Keratinocyte (primary cell): ENCODE measurements at regions not wholly inside any gene's neighbourhood (a gene's known extent, or its start where the extent isn't known, plus 50 kb on each side); places are given as distances from the start of the nearest gene placed in this dataset.

Experiments used
- DNase-seq: peaks from one replicate; pipeline ENCODE4 v3.0.0-alpha.2; 2011; ENCODE audit warnings: low read depth, missing footprints, low spot score
- FAIRE-seq: peaks from 2 replicates; lab custom pipeline; 2011; peaks lifted over from hg19 to GRCh38; lab: Jason Lieb, UNC
- H2AFZ ChIP-seq: 2 replicates; pipeline ENCODE4 v1.6.0; 2012; ENCODE audit warnings: low read length, control low read depth, inconsistent platforms; ENCODE audit not compliant: control insufficient read depth
- H3K27ac ChIP-seq: 2 replicates; pipeline ENCODE4 v1.5.1; 2011; ENCODE audit warnings: low read length; ENCODE audit not compliant: control insufficient read depth, insufficient read depth
- H3K27me3 ChIP-seq: 3 replicates; pipeline ENCODE4 v1.6.0; 2011; ENCODE audit warnings: low read length; ENCODE audit not compliant: control insufficient read depth, insufficient read depth; ENCODE audit errors: extremely low read depth
- H3K36me3 ChIP-seq, 2 experiments: 2 replicates in 1 of 2; 3 replicates in 1 of 2; pipeline ENCODE4 v1.5.1; 2011; ENCODE audit warnings: low read length in 2 of 2, mild to moderate bottlenecking in 1 of 2; ENCODE audit not compliant: control insufficient read depth in 2 of 2, insufficient read depth in 2 of 2; ENCODE audit errors: extremely low read depth in 1 of 2
- H3K4me1 ChIP-seq: 3 replicates; pipeline ENCODE4 v1.5.1; 2011; ENCODE audit warnings: low read length; ENCODE audit not compliant: control insufficient read depth, insufficient read depth; ENCODE audit errors: extremely low read depth
- H3K4me2 ChIP-seq: 3 replicates; pipeline ENCODE4 v1.6.0; 2011; ENCODE audit warnings: low read depth, low read length; ENCODE audit not compliant: control insufficient read depth, insufficient read depth; ENCODE audit errors: extremely low read depth
- H3K4me3 ChIP-seq, 3 experiments: fragments of 200-600 bp in 1 of 3; sonication (generic) in 1 of 3; 2 replicates in 2 of 3; 3 replicates in 1 of 3; pipeline ENCODE4 v1.5.1; 2011 to 2016; ENCODE audit warnings: low read length in 3 of 3, mild to moderate bottlenecking in 3 of 3, control low read depth in 2 of 3, inconsistent platforms in 1 of 3, low read depth in 1 of 3, mixed read lengths in 1 of 3, mixed run types in 1 of 3, moderate library complexity in 1 of 3; ENCODE audit not compliant: control insufficient read depth in 2 of 3, insufficient read depth in 2 of 3; ENCODE audit errors: extremely low read depth in 1 of 3
- H3K79me2 ChIP-seq: 2 replicates; pipeline ENCODE4 v1.6.0; 2012; ENCODE audit warnings: low read length; ENCODE audit not compliant: control insufficient read depth, insufficient read depth
- H3K9ac ChIP-seq: 3 replicates; pipeline ENCODE4 v1.6.0; 2011; ENCODE audit warnings: low read length; ENCODE audit not compliant: control insufficient read depth, insufficient read depth; ENCODE audit errors: extremely low read depth
- H3K9me1 ChIP-seq: 3 replicates; pipeline ENCODE4 v1.6.0; 2011; ENCODE audit warnings: low read length; ENCODE audit not compliant: control insufficient read depth, insufficient read depth; ENCODE audit errors: extremely low read depth
- H3K9me3 ChIP-seq: 2 replicates; pipeline ENCODE4 v1.5.1; 2012; ENCODE audit warnings: low read depth, low read length; ENCODE audit not compliant: control insufficient read depth
- H4K20me1 ChIP-seq: 3 replicates; pipeline ENCODE4 v1.6.0; 2011; ENCODE audit warnings: low read length; ENCODE audit not compliant: control insufficient read depth, insufficient read depth; ENCODE audit errors: extremely low read depth
- EZH2 ChIP-seq: IDR thresholded peaks from one replicate; pipeline ENCODE4 v1.6.1; 2012; ENCODE audit warnings: inconsistent platforms, mild to moderate bottlenecking, low read length, moderate library complexity
- dilution Hi-C: fragments of 300-500 bp; cut with MboI; formaldehyde crosslinking; loops from one replicate; pipeline ENCODE4 v1.7.0; 2020; ENCODE audit warnings: low sequenced_read_pairs; ENCODE audit not compliant: extremely low pct_ligation_motif_present
- TF ChIP-seq, protein P1 (sequence below), 3 experiments: IDR thresholded peaks in 1 of 3; conservative IDR thresholded peaks in 1 of 3; optimal IDR thresholded peaks in 1 of 3; 2 replicates in 2 of 3; 3 replicates in 1 of 3; pipeline versions ENCODE3 to v1.5.1; 2011; ENCODE audit warnings: low read length in 3 of 3, mild to moderate bottlenecking in 3 of 3, moderate library complexity in 2 of 3, control low read depth in 1 of 3, inconsistent platforms in 1 of 3; ENCODE audit not compliant: insufficient read depth in 2 of 3; ENCODE audit errors: extremely low read depth in 1 of 3

DNA sequence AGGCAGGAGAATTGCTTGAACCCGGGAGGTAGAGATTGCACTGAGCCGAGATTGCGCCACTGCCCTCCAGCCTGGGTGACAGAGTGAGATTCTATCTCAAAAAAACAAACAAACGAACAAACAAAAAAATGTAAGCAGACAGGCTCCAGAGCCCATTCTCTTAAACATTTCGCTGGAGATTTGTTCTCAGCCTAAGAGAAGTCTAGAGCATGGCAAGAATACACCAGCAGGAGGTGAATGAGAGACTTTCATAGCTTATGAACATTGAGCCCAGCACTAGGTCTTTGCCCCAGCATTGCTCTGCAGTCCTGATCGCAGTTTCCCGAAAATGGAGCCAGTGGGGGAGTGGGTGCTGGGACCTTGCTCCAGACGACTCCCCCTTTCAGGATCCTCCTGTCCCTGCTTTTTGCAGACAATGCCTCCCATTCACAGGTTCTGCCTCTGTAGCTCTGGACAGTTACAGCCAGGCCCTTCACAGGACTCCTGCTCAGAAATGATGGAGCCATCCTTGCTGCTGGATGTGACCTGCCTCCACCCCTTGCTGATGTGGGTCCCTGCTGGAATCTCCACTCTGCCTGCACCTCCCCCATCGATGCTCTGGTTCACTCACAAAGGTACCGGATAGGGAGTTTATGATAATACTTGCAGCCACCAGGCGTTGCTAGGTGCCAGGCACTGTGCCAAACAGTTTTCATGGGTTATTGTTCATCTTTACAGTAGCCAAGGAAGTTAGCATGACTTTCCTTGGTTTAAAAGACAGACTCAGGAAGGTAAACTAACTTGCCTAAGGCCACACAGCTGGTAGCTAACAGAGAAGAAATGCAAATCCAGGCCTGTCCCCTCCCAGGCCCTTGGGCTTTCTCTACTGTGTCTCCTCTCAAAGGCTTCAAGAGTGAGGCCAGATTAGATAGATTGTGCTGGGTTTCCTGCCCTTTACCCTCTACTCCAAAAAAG is 329.7 kb upstream of the TLE3 start:
- Histone ChIP-seq H3K9me3 (no peaks in the 10 kb centered on the region), H3K79me2 (no peaks in the 10 kb centered on the region), H3K4me3 (no peak overlapping the region), H2AFZ (no peak overlapping the region), H3K4me2 (peak overlapping the region; percentile 29), H3K27me3 (peaks cover 28% of the 10 kb centered on the region), H3K9ac (no peak overlapping the region), H3K9me1 (peaks cover 3% of the 10 kb centered on the region), H3K36me3 (no peaks in the 10 kb centered on the region), H4K20me1 (no peaks in the 10 kb centered on the region), H3K4me1 (peaks cover 38% of the 10 kb centered on the region), H3K27ac (peak overlapping the region; percentile 6)
- peak; percentile 91 for DNase-seq
- FAIRE-seq: peak; percentile 98
- dilution Hi-C loops: no loop called here
- TF ChIP-seq, protein P1, sequence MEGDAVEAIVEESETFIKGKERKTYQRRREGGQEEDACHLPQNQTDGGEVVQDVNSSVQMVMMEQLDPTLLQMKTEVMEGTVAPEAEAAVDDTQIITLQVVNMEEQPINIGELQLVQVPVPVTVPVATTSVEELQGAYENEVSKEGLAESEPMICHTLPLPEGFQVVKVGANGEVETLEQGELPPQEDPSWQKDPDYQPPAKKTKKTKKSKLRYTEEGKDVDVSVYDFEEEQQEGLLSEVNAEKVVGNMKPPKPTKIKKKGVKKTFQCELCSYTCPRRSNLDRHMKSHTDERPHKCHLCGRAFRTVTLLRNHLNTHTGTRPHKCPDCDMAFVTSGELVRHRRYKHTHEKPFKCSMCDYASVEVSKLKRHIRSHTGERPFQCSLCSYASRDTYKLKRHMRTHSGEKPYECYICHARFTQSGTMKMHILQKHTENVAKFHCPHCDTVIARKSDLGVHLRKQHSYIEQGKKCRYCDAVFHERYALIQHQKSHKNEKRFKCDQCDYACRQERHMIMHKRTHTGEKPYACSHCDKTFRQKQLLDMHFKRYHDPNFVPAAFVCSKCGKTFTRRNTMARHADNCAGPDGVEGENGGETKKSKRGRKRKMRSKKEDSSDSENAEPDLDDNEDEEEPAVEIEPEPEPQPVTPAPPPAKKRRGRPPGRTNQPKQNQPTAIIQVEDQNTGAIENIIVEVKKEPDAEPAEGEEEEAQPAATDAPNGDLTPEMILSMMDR (optimal IDR thresholded peaks at IDR 0.05 in 1 of 3, IDR thresholded peaks at IDR 0.05 in 1 of 3, conservative IDR thresholded peaks at IDR 0.05 in 1 of 3; ENCODE audit: extremely low read depth in 1 of 3, insufficient read depth in 2 of 3, low read length in 3 of 3): peak in 2 of 3 experiments; percentile 7 to 8
- no peak for TF ChIP-seq EZH2

DNA sequence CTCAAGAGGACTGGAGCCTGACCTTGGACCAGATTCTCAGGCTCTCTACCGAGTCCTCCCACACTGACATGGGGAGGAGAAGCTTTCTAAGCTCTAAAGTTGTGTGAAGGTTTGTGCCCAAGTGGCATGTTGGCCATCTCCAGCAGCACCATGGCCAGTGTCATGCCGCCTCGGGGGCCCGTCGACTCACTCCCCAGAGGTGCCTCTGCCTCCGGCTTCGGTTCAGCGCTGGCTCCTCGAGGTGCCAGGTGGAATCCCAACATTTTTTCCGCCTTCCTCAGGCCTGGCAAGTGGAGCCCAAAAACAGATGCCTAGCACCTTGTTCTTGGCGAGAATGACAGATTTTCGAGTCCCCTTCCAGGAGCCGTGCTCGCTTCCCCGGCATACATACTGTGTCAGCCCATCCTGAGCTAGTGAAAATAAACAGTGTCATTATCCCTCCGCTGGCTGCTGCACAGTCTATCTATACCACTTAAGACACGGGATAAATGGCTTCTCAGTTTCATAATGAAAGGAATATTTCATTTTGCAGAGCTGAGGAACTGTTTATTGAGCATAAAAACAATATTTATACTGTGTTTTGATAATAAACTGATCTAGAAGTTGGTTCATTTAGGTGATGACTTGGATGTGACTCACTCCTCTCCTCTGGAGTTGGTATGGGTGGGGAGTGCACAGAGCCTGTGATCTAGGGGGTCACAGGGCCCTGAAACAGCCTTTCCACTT is 328.5 kb upstream of the TLE3 start:
- H3K9ac ChIP-seq: no peak overlapping the region
- no peaks in the 10 kb centered on the region for H3K9me3 ChIP-seq
- FAIRE-seq: peak; percentile 57
- TF ChIP-seq, protein P1 (optimal IDR thresholded peaks at IDR 0.05 in 1 of 3, IDR thresholded peaks at IDR 0.05 in 1 of 3, conservative IDR thresholded peaks at IDR 0.05 in 1 of 3; ENCODE audit: extremely low read depth in 1 of 3, insufficient read depth in 2 of 3, low read length in 3 of 3): no peak
- TF ChIP-seq EZH2: no peak
- DNase-seq: no peak
- peaks cover 3% of the 10 kb centered on the region for H3K9me1 ChIP-seq
- no peaks in the 10 kb centered on the region for H3K36me3 ChIP-seq
- H3K4me2 ChIP-seq: peak overlapping the region; percentile 22
- dilution Hi-C loops: no loop called here
- H4K20me1 ChIP-seq: no peaks in the 10 kb centered on the region
- no peak overlapping the region for H3K4me3 ChIP-seq
- peaks cover 34% of the 10 kb centered on the region for H3K27me3 ChIP-seq
- H3K27ac ChIP-seq: no peak overlapping the region
- H2AFZ ChIP-seq: no peak overlapping the region
- peaks cover 38% of the 10 kb centered on the region for H3K4me1 ChIP-seq
- no peaks in the 10 kb centered on the region for H3K79me2 ChIP-seq
